ENCODE measurements at regions not wholly inside any gene's neighbourhood (a gene's known extent, or its start where the extent isn't known, plus 50 kb on each side); places are given as distances from the start of the nearest gene placed in this dataset.

GRCh38 chr2:59440491-59440890, 1113.0 kb downstream of the BCL11A start:
- Mint-ChIP-seq H3K36me3 (ENCODE audit: low read depth) (no peaks in the 10 kb centered on the region), H3K4me3 (no peak overlapping the region), H3K9me3 (no peaks in the 10 kb centered on the region), H3K27me3 (ENCODE audit: low read depth) (no peaks in the 10 kb centered on the region), H3K4me1 (no peaks in the 10 kb centered on the region), H3K27ac (no peak overlapping the region)
- TF ChIP-seq CTCF (IDR thresholded peaks at IDR 0.05; ENCODE audit: unreplicated experiment in 3 of 3) = no peak

GRCh38 chr2:59435635-59436034, 1117.8 kb downstream of the BCL11A start:
- Mint-ChIP-seq H3K27ac (no peak overlapping the region), H3K4me3 (no peak overlapping the region), H3K4me1 (no peaks in the 10 kb centered on the region), H3K27me3 (ENCODE audit: low read depth) (no peaks in the 10 kb centered on the region), H3K36me3 (ENCODE audit: low read depth) (no peaks in the 10 kb centered on the region), H3K9me3 (peaks cover 17% of the 10 kb centered on the region)
- TF ChIP-seq CTCF (IDR thresholded peaks at IDR 0.05; ENCODE audit: unreplicated experiment in 3 of 3) = no peak

- Mint-ChIP-seq H3K4me3 (no peak overlapping the region), H3K27ac (no peak overlapping the region), H3K4me1 (no peaks in the 10 kb centered on the region), H3K27me3 (ENCODE audit: low read depth) (no peaks in the 10 kb centered on the region), H3K9me3 (peaks cover 21% of the 10 kb centered on the region), H3K36me3 (ENCODE audit: low read depth) (no peaks in the 10 kb centered on the region)
- TF ChIP-seq CTCF (IDR thresholded peaks at IDR 0.05; ENCODE audit: unreplicated experiment in 3 of 3) = no peak
Measured at GRCh38 chr2:59428940-59429339, 1124.5 kb downstream of the BCL11A start.

- Mint-ChIP-seq H3K27ac (no peak overlapping the region), H3K4me1 (no peaks in the 10 kb centered on the region), H3K9me3 (peaks cover 16% of the 10 kb centered on the region), H3K4me3 (no peak overlapping the region), H3K36me3 (ENCODE audit: low read depth) (no peaks in the 10 kb centered on the region), H3K27me3 (ENCODE audit: low read depth) (no peaks in the 10 kb centered on the region)
- no peak for TF ChIP-seq CTCF (IDR thresholded peaks at IDR 0.05; ENCODE audit: unreplicated experiment in 3 of 3)
Measured at GRCh38 chr2:59427980-59428379, 1125.5 kb downstream of the BCL11A start.

- TF ChIP-seq CTCF (IDR thresholded peaks at IDR 0.05; ENCODE audit: unreplicated experiment in 3 of 3) = no peak
- no peaks in the 10 kb centered on the region for H3K27me3 Mint-ChIP-seq (ENCODE audit: low read depth)
- H3K4me1 Mint-ChIP-seq = no peaks in the 10 kb centered on the region
- no peaks in the 10 kb centered on the region for H3K36me3 Mint-ChIP-seq (ENCODE audit: low read depth)
- H3K9me3 Mint-ChIP-seq = peaks cover 8% of the 10 kb centered on the region
- H3K4me3 Mint-ChIP-seq = no peak overlapping the region
- no peak overlapping the region for H3K27ac Mint-ChIP-seq
Measured at GRCh38 chr2:59425247-59425646, 1128.2 kb downstream of the BCL11A start.

GRCh38 chr2:59413751-59414570, 1139.5 kb downstream of the BCL11A start:
- Mint-ChIP-seq H3K27me3 (ENCODE audit: low read depth) (no peaks in the 10 kb centered on the region), H3K4me3 (no peak overlapping the region), H3K27ac (no peak overlapping the region), H3K9me3 (peaks cover 24% of the 10 kb centered on the region), H3K36me3 (ENCODE audit: low read depth) (no peaks in the 10 kb centered on the region), H3K4me1 (no peaks in the 10 kb centered on the region)
- no peak for TF ChIP-seq CTCF (IDR thresholded peaks at IDR 0.05; ENCODE audit: unreplicated experiment in 3 of 3)

All from nephron (organoid).